ENCODE measurements at regions not wholly inside any gene's neighbourhood (a gene's known extent, or its start where the extent isn't known, plus 50 kb on each side); places are given as distances from the start of the nearest gene placed in this dataset.

- TF ChIP-seq CTCF (conservative IDR thresholded peaks at IDR 0.05; ENCODE audit: low read length) (no peak), EZH2phosphoT487 (IDR thresholded peaks at IDR 0.05; ENCODE audit: borderline replicate concordance) (no peak)
- no peaks in the 10 kb centered on the region for H3K36me3 ChIP-seq (ENCODE audit: insufficient read depth, low read length)
- H3K4me2 ChIP-seq (ENCODE audit: low read depth, low read length, poor library complexity, severe bottlenecking): no peak overlapping the region
- H3K9ac ChIP-seq (ENCODE audit: low read depth, low read length, poor library complexity, severe bottlenecking): no peak overlapping the region
- no peaks in the 10 kb centered on the region for H3K27me3 ChIP-seq (ENCODE audit: insufficient read depth, low read length, poor library complexity, severe bottlenecking)
- H4K20me1 ChIP-seq (ENCODE audit: insufficient read depth, low read length, poor library complexity, severe bottlenecking): no peaks in the 10 kb centered on the region
- H3K9me2 ChIP-seq (replicated peaks; ENCODE audit: low read depth, low read length): no peaks in the 10 kb centered on the region
- H3K4me3 ChIP-seq (ENCODE audit: low read length, poor library complexity, severe bottlenecking): no peak overlapping the region
- H2AFZ ChIP-seq (ENCODE audit: low read length): no peak overlapping the region
- no peaks in the 10 kb centered on the region for H3F3A ChIP-seq (ENCODE audit: low read depth)
- no peaks in the 10 kb centered on the region for H3K4me1 ChIP-seq (ENCODE audit: insufficient read depth, low read length, poor library complexity, severe bottlenecking)
- no peaks in the 10 kb centered on the region for H3K9me3 ChIP-seq (ENCODE audit: insufficient read depth, low read depth, low read length)
- no peaks in the 10 kb centered on the region for H3K79me2 ChIP-seq (ENCODE audit: insufficient read depth, low read length)
These were observed 60.0 kb upstream of the SMAD3 start for GRCh38 chr15:67005294-67005996.

- H3K4me3 ChIP-seq (ENCODE audit: low read length, poor library complexity, severe bottlenecking): no peak overlapping the region
- no peaks in the 10 kb centered on the region for H3F3A ChIP-seq (ENCODE audit: low read depth)
- H3K4me1 ChIP-seq (ENCODE audit: insufficient read depth, low read length, poor library complexity, severe bottlenecking): no peaks in the 10 kb centered on the region
- no peaks in the 10 kb centered on the region for H3K9me3 ChIP-seq (ENCODE audit: insufficient read depth, low read depth, low read length)
- H3K79me2 ChIP-seq (ENCODE audit: insufficient read depth, low read length): no peaks in the 10 kb centered on the region
- H3K36me3 ChIP-seq (ENCODE audit: insufficient read depth, low read length): no peaks in the 10 kb centered on the region
- H4K20me1 ChIP-seq (ENCODE audit: insufficient read depth, low read length, poor library complexity, severe bottlenecking): no peaks in the 10 kb centered on the region
- no peak for TF ChIP-seq EZH2phosphoT487 (IDR thresholded peaks at IDR 0.05; ENCODE audit: borderline replicate concordance)
- no peak for TF ChIP-seq CTCF (conservative IDR thresholded peaks at IDR 0.05; ENCODE audit: low read length)
- H2AFZ ChIP-seq (ENCODE audit: low read length): no peak overlapping the region
- no peaks in the 10 kb centered on the region for H3K9me2 ChIP-seq (replicated peaks; ENCODE audit: low read depth, low read length)
- H3K9ac ChIP-seq (ENCODE audit: low read depth, low read length, poor library complexity, severe bottlenecking): no peak overlapping the region
- H3K4me2 ChIP-seq (ENCODE audit: low read depth, low read length, poor library complexity, severe bottlenecking): no peak overlapping the region
- H3K27me3 ChIP-seq (ENCODE audit: insufficient read depth, low read length, poor library complexity, severe bottlenecking): no peaks in the 10 kb centered on the region
These were observed 59.0 kb upstream of the SMAD3 start for GRCh38 chr15:67006083-67007065.

GRCh38 chr15:67009576-67010569 lies 55.5 kb upstream of the SMAD3 start:
- Histone ChIP-seq H3K79me2 (ENCODE audit: insufficient read depth, low read length) (no peaks in the 10 kb centered on the region), H3K9me3 (ENCODE audit: insufficient read depth, low read depth, low read length) (no peaks in the 10 kb centered on the region), H3K9ac (ENCODE audit: low read depth, low read length, poor library complexity, severe bottlenecking) (no peak overlapping the region), H3K4me2 (ENCODE audit: low read depth, low read length, poor library complexity, severe bottlenecking) (no peak overlapping the region), H3K36me3 (ENCODE audit: insufficient read depth, low read length) (no peaks in the 10 kb centered on the region), H3K9me2 (replicated peaks; ENCODE audit: low read depth, low read length) (no peaks in the 10 kb centered on the region), H3K4me3 (ENCODE audit: low read length, poor library complexity, severe bottlenecking) (no peak overlapping the region), H2AFZ (ENCODE audit: low read length) (no peak overlapping the region), H3F3A (ENCODE audit: low read depth) (no peaks in the 10 kb centered on the region), H3K4me1 (ENCODE audit: insufficient read depth, low read length, poor library complexity, severe bottlenecking) (no peaks in the 10 kb centered on the region), H3K27me3 (ENCODE audit: insufficient read depth, low read length, poor library complexity, severe bottlenecking) (no peaks in the 10 kb centered on the region), H4K20me1 (ENCODE audit: insufficient read depth, low read length, poor library complexity, severe bottlenecking) (no peaks in the 10 kb centered on the region)
- TF ChIP-seq CTCF (conservative IDR thresholded peaks at IDR 0.05; ENCODE audit: low read length) (no peak), EZH2phosphoT487 (IDR thresholded peaks at IDR 0.05; ENCODE audit: borderline replicate concordance) (no peak)
